A204.1 (cell line): ENCODE measurements at regions not wholly inside any gene's neighbourhood (a gene's known extent, or its start where the extent isn't known, plus 50 kb on each side); places are given as distances from the start of the nearest gene placed in this dataset.
"Not testable (repeated sequence)": the region's sequence is repeated elsewhere in the genome, so short reads cannot be mapped to it uniquely, and the experiment has no call there.

Source experiments
- FAIRE-seq: peaks from 2 replicates; lab custom pipeline; 2012; peaks lifted over from hg19 to GRCh38; lab: Jason Lieb, UNC

GRCh38 chr6:99802396-99803031 is 191.5 kb downstream of the MCHR2 start:
- no peak for FAIRE-seq

GRCh38 chr6:99808992-99809391 is 185.0 kb downstream of the MCHR2 start:
- no peak for FAIRE-seq

- FAIRE-seq = no peak
These were observed 183.7 kb downstream of the MCHR2 start for GRCh38 chr6:99810295-99810694.

GRCh38 chr6:99810942-99811620 is 182.9 kb downstream of the MCHR2 start:
- no peak for FAIRE-seq

GRCh38 chr6:99811636-99812035 is 182.4 kb downstream of the MCHR2 start:
- no peak for FAIRE-seq

- no peak for FAIRE-seq
These were observed 180.5 kb downstream of the MCHR2 start for GRCh38 chr6:99813565-99813964.

GRCh38 chr6:99814230-99814928 is 179.6 kb downstream of the MCHR2 start:
- FAIRE-seq = no peak

GRCh38 chr6:99816795-99817194 is 177.2 kb downstream of the MCHR2 start:
- no peak for FAIRE-seq

- FAIRE-seq = no peak
These were observed 175.9 kb downstream of the MCHR2 start for GRCh38 chr6:99818161-99818560.

GRCh38 chr6:99819853-99820252 is 174.2 kb downstream of the MCHR2 start:
- FAIRE-seq = no peak

GRCh38 chr6:99821164-99821563 is 172.9 kb downstream of the MCHR2 start:
- no peak for FAIRE-seq

- FAIRE-seq = peak; percentile 85
These were observed 171.1 kb downstream of the MCHR2 start for GRCh38 chr6:99822741-99823512.

GRCh38 chr6:99823513-99824235 is 170.3 kb downstream of the MCHR2 start:
- FAIRE-seq = not testable (repeated sequence)

- FAIRE-seq = no peak
These were observed 161.0 kb downstream of the MCHR2 start for GRCh38 chr6:99833034-99833433.

- FAIRE-seq = no peak
These were observed 157.6 kb downstream of the MCHR2 start for GRCh38 chr6:99836471-99836870.

- FAIRE-seq = no peak
These were observed 155.4 kb downstream of the MCHR2 start for GRCh38 chr6:99838607-99839006.

- no peak for FAIRE-seq
These were observed 152.7 kb downstream of the MCHR2 start for GRCh38 chr6:99841297-99841696.

GRCh38 chr6:99846006-99846405 is 148.0 kb downstream of the MCHR2 start:
- no peak for FAIRE-seq

- no peak for FAIRE-seq
These were observed 143.2 kb downstream of the MCHR2 start for GRCh38 chr6:99850841-99851240.

GRCh38 chr6:99852031-99852430 is 142.0 kb downstream of the MCHR2 start:
- no peak for FAIRE-seq

- no peak for FAIRE-seq
These were observed 127.0 kb downstream of the MCHR2 start for GRCh38 chr6:99867026-99867425.

GRCh38 chr6:99868074-99868702 is 125.8 kb downstream of the MCHR2 start:
- FAIRE-seq = peak; percentile 91
